Right ventricle myocardium superior (tissue), 1 donor: ENCODE measurements at regions not wholly inside any gene's neighbourhood (a gene's known extent, or its start where the extent isn't known, plus 50 kb on each side); places are given as distances from the start of the nearest gene placed in this dataset.

ENCODE experiments used
- ATAC-seq: fragments of 200-7000 bp; cut with Tn5 transposase; one replicate; pipeline ENCODE4 v1.9.1; 2020; ENCODE audit warnings: mild to moderate bottlenecking; ENCODE audit not compliant: poor library complexity
- DNase-seq: peaks from one replicate; pipeline ENCODE4 v3.0.0-alpha.2; 2020
- intact Hi-C: fragments of 100-400 bp; cut with DNase I; formaldehyde crosslinking; loops from one replicate; pipeline ENCODE4 v1.11.2; 2022
- donor health status: DM: no; HTN: yes; CAD: no; lungs with severe emphysema.

DNA sequence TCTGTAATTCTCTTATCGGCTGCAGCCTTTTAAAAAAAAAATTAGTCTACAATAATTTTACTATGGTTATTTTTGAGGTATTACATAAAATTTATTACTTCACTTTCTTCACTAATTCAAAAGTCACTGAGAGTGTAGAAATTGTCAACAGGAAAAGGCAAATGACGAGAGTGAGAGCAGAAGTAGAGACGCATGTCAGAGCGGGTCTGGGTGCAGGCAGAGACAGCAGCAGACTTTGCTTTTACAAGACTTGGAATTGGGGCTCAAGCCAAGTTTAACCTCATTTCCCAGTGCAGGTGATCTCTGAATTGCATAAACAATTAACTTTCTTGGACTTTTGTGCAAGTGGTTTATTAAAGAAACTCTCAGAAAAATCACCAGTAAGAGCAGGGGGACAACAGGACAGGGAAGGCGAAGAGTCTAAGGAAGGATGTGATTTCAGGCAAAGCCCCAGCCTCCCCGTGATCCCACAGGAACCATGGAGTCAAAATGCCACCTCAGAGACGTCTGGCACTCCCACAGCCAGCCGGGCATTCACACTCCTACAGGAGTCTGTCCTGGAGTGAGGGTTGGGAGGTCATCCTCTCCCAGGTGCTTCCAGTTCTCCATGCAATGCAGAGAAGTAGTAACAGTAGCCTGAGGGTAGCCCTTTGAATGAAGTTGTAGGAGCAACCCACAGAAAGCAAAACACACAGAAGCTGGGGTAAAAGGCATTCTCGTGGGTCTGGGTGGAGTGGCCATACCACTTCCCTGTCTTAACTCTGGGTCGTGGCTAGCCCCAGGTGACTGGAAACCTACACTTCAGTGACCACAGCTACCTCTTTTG is 274.0 kb upstream of the TGFBR2 start:
- no peak for ATAC-seq
- intact Hi-C loops: no loop called here
- no peak for DNase-seq

DNA sequence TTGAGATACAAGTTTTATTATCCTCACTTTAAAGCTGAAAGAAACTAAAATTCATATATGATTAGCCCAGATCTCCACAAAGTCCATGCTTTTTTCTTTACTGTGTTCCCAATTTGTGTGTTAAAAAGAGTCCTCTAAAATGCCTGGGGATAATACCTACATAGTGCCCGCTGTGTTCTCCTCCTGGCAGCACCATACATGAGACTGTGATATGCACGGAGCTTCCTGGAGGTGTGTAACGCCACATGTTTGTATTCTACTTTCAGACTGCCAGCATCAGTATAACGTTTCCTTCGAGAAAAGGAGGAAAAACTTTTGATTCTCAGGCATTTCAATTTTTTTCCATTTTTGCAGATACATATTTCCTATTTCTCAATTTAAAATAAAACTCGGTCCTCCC is 273.3 kb upstream of the TGFBR2 start:
- intact Hi-C loops: no loop called here
- no peak for ATAC-seq

DNA sequence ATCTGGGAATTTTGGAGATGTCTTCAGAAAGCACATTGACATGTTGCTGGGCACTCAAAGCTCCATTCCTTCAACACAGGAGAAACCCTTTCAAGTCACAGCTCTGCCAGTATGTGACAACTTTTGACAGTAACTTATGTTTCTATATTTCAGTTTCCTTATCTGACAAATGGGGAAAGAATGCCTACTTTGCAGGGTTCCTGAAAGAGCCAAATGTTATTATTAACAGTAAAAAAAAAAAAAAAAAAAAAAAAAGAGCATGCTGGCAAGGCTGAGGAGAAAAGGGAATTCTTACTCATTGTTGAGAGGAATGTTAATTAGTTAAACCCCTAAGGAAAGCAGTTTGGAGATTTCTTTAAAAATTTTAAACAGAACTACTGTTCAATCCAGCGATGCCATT is 272.5 kb upstream of the TGFBR2 start:
- DNase-seq (no peak), ATAC-seq (no peak)
- intact Hi-C loops: no loop called here

More for the DNA sequence above, 273.3 kb upstream of the TGFBR2 start:
- DNase-seq: no peak

DNA sequence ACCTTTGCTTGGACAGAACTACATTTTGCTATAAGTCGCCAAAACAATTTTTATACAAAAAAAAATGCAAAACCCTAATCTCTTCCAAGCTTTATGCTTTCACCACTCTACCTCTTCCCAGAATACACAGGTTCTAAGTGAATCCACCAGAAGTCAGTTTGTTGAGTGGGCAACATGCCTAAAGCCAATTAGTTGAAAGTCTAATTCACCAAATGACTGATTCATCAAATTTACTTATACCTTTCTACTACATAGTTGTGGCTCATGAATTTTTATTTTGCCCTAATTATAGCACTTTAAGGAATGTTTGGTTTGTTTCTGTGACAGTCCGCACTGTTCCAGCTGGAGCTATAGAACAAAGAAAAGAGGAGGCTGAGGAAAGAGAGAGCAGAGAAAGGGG is 265.9 kb upstream of the TGFBR2 start:
- no peak for ATAC-seq
- no peak for DNase-seq
- intact Hi-C loops: no loop called here

- DNase-seq: no peak
- intact Hi-C loops: no loop called here
- ATAC-seq: no peak
Observed at GRCh38 chr3:30341079-30341478, 265.3 kb upstream of the TGFBR2 start.

- intact Hi-C loops: no loop called here
- no peak for ATAC-seq
- DNase-seq: no peak
Observed at GRCh38 chr3:30341851-30342250, 264.6 kb upstream of the TGFBR2 start.

GRCh38 chr3:30342318-30343060 is 263.9 kb upstream of the TGFBR2 start:
- intact Hi-C loops: no loop called here
- no peak for DNase-seq
- peak; percentile 89 for ATAC-seq

DNA sequence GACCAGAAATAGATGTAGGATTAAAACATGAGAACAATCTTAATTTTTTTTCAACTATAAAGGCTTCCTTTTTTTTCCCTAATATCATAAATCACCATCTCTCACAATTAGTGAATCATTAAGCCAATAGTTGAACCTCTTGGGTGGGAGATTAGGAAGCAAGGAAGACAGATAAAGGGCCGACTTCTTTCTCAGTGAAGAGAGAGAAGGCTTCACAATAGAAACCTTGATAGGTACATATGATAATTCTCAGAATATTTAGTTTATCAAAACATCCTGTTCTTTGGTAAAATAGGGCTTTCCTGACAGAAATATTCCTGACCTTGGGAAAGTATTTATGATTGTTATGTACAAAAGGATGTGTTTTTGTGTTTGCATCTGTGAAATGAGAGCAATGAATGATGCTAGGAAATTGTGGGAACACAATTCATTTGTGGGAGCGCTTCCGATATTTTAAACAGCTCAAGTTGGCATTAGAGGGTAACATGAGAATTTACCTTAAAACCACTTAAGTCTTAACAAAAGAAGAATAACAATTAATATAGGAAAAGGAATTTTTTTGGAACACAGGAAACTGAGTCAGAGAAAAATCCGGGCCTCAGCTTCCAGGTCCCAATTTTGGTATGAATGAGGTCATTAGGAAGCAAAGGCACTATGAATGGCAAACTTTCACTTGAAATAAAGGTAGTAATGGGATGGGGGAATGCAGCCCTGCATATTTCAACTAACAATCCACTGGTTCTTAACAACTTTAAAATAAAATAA is 263.2 kb upstream of the TGFBR2 start:
- DNase-seq: no peak
- intact Hi-C loops: no loop called here
- ATAC-seq: no peak

DNA sequence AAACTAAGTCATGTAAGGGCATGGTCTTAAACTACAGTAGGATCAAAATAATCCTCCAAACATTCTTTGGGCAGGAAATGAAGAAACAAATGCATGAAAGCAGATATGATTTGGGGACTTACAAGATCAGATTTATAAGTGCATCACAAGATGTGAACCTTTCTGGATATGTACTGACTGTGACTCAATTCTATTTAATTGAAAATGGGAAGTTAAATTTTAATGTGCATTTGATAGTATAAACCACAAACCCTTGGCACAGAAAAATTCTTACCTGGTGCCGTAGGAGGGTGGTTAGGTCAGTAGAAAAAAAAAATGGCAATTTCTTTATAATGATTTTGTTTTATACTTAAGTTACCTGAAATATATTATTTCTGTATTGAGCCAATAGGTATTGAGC is 262.5 kb upstream of the TGFBR2 start:
- ATAC-seq (no peak), DNase-seq (no peak)
- intact Hi-C loops: no loop called here

DNA sequence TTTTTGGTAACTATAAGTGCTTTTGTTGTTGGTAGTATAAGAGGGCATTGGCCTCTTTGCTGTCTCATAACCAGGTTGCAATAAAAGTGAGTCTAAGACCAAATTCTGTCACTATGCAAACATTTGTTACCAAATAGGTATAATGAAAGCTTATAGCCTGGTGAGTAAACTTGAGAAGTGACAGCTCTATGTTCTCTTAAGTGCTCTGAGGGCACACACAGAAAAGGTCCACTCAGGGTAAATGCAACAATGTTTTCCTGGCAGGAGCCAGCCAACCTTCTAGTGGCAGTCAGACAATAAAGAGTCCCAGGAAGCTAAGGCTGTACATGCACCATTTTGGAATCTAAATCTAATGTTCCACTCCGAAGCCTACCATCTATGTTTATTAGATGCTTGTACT is 262.1 kb upstream of the TGFBR2 start:
- DNase-seq (no peak), ATAC-seq (peak; percentile 33)
- intact Hi-C loops: no loop called here

DNA sequence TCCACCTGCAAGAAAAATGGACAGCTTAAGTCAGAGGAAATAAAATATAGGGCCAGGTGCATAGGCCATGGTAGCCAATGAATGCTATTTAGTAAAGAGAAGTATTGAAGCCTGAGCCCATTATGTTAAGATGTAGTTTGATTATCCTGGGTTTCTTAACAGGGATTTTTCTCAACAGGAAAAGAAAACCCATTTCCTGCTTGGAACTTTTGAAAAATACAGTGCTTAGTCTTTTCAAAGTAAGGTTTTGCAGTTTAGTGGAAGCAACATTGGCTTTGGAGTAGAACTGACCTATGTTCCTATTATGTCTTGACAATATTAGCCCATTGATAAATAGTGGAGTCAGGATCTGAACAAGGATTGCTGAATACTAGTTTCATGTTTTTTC is 259.5 kb upstream of the TGFBR2 start:
- intact Hi-C loops: no loop called here
- no peak for ATAC-seq
- no peak for DNase-seq

DNA sequence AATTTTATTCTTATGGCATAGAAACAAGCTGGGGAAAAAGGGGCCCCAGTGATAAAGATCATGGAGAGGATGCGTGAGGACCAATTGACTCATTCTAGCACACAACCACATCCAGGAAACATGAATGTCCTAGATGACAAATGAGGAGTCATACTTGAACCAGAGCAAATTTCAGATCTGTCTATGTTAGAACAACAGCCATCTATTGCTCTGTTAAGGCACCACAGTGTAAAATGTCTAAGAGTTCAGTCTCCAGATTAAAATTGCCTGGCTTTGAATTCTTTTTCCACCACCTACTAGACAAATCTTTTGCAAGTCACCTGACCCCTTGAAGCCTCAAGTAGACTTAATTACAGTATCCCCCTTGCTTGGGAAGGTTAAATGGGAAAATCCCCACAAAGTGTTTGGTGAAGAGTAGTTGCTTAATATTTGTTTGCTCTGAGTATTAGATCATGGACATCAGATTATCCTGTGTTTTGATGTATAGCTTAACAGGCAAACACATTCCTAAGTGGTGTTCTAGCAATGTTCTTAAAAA is 258.7 kb upstream of the TGFBR2 start:
- DNase-seq (no peak), ATAC-seq (no peak)
- intact Hi-C loops: no loop called here

- DNase-seq (no peak), ATAC-seq (peak; percentile 19)
- intact Hi-C loops: no loop called here
Observed at GRCh38 chr3:30349507-30349906, 256.9 kb upstream of the TGFBR2 start.

- intact Hi-C loops: loop anchor here (10.0 kb wide), 1 partner anchor 255 kb away; the partner anchor contains the start of gene TGFBR2
- no peak for DNase-seq
Observed at GRCh38 chr3:30350011-30350410, 256.4 kb upstream of the TGFBR2 start.

DNA sequence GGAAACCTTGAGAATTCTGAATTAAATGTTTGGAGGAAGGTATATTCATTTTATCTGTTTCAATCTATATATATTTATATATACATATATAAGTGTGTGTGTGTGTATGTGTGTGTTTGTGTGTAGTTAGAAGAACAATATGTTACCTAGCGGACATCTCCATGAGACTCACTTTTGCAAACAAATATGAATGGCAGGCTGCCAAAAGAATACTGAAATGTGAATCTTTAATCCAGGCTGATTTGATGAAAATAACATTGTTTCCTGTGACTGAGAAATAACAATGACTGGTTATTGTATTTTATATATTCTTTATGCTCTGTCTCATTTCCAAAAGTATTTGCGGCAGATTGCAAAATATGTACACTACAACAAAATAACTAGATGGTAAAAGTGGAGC is 255.5 kb upstream of the TGFBR2 start:
- intact Hi-C loops: loop anchor here (10.0 kb wide), 1 partner anchor 254 kb away; the partner anchor contains the start of gene TGFBR2
- DNase-seq: no peak
- no peak for ATAC-seq

More at GRCh38 chr3:30350011-30350410, 256.4 kb upstream of the TGFBR2 start:
- ATAC-seq: peak; percentile 25

GRCh38 chr3:30352410-30353318 is 253.7 kb upstream of the TGFBR2 start:
- DNase-seq: no peak
- no peak for ATAC-seq
- intact Hi-C loops: loop anchor here (10.0 kb wide), 1 partner anchor 252 kb away; the partner anchor contains the start of gene TGFBR2

GRCh38 chr3:30353711-30354467 is 252.5 kb upstream of the TGFBR2 start:
- ATAC-seq (peak; percentile 62), DNase-seq (no peak)
- intact Hi-C loops: loop anchor here (10.0 kb wide), 1 partner anchor 251 kb away; the partner anchor contains the start of gene TGFBR2
